GM12874 (cell line): ENCODE measurements at regions not wholly inside any gene's neighbourhood (a gene's known extent, or its start where the extent isn't known, plus 50 kb on each side); places are given as distances from the start of the nearest gene placed in this dataset.

Experiments used
- CTCF ChIP-seq: IDR thresholded peaks from 2 replicates; pipeline ENCODE4 v1.5.1; 2011; ENCODE audit warnings: low read depth, mild to moderate bottlenecking, control low read depth, low read length, moderate library complexity; ENCODE audit not compliant: insufficient read depth

GRCh38 chr5:174987443-174988012, 263.1 kb downstream of the MSX2 start:
- no peak for TF ChIP-seq CTCF

GRCh38 chr5:174984863-174985262, 260.5 kb downstream of the MSX2 start:
- TF ChIP-seq CTCF = no peak

- no peak for TF ChIP-seq CTCF
These were observed 258.1 kb downstream of the MSX2 start for GRCh38 chr5:174982485-174982884.

GRCh38 chr5:174981416-174981815, 257.0 kb downstream of the MSX2 start:
- no peak for TF ChIP-seq CTCF

- TF ChIP-seq CTCF = no peak
These were observed 256.6 kb downstream of the MSX2 start for GRCh38 chr5:174980952-174981351.

- no peak for TF ChIP-seq CTCF
These were observed 247.9 kb downstream of the MSX2 start for GRCh38 chr5:174972291-174972690.

GRCh38 chr5:174971210-174971609, 246.8 kb downstream of the MSX2 start:
- TF ChIP-seq CTCF = no peak

GRCh38 chr5:174970502-174970901, 246.1 kb downstream of the MSX2 start:
- no peak for TF ChIP-seq CTCF
